ENCODE measurements at regions not wholly inside any gene's neighbourhood (a gene's known extent, or its start where the extent isn't known, plus 50 kb on each side); places are given as distances from the start of the nearest gene placed in this dataset.

GRCh38 chr9:22528485-22528884, 81.9 kb downstream of the DMRTA1 start:
- Histone ChIP-seq H3K27ac (no peak overlapping the region), H3K27me3 (replicated peaks; ENCODE audit: insufficient read depth) (no peaks in the 10 kb centered on the region), H3K4me3 (no peak overlapping the region), H3K9me3 (no peaks in the 10 kb centered on the region), H3K36me3 (no peaks in the 10 kb centered on the region), H3K4me1 (replicated peaks) (no peaks in the 10 kb centered on the region)
- TF ChIP-seq POLR2AphosphoS5 (IDR thresholded peaks at IDR 0.05) (no peak), POLR2A (IDR thresholded peaks at IDR 0.05) (no peak)
- TF ChIP-seq, protein P1, sequence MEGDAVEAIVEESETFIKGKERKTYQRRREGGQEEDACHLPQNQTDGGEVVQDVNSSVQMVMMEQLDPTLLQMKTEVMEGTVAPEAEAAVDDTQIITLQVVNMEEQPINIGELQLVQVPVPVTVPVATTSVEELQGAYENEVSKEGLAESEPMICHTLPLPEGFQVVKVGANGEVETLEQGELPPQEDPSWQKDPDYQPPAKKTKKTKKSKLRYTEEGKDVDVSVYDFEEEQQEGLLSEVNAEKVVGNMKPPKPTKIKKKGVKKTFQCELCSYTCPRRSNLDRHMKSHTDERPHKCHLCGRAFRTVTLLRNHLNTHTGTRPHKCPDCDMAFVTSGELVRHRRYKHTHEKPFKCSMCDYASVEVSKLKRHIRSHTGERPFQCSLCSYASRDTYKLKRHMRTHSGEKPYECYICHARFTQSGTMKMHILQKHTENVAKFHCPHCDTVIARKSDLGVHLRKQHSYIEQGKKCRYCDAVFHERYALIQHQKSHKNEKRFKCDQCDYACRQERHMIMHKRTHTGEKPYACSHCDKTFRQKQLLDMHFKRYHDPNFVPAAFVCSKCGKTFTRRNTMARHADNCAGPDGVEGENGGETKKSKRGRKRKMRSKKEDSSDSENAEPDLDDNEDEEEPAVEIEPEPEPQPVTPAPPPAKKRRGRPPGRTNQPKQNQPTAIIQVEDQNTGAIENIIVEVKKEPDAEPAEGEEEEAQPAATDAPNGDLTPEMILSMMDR (IDR thresholded peaks at IDR 0.05) = peak in 1 of 4 experiments; percentile 27
- DNase-seq (ENCODE audit: low spot score) = no peak
- 61% methylated on average over 2 of the region's 2 CpGs for WGBS
- intact Hi-C loops (cut with DNase I) = no loop called here

- DNase-seq (ENCODE audit: low spot score) = no peak
- no peak for TF ChIP-seq POLR2A (IDR thresholded peaks at IDR 0.05)
- TF ChIP-seq POLR2AphosphoS5 (IDR thresholded peaks at IDR 0.05) = no peak
- TF ChIP-seq, protein P1 (IDR thresholded peaks at IDR 0.05) = no peak
- WGBS = 46% methylated on average over 6 of the region's 6 CpGs
- H3K4me3 ChIP-seq = no peak overlapping the region
- H3K27ac ChIP-seq = no peak overlapping the region
- H3K4me1 ChIP-seq (replicated peaks) = no peaks in the 10 kb centered on the region
- intact Hi-C loops (cut with DNase I) = no loop called here
- H3K27me3 ChIP-seq (replicated peaks; ENCODE audit: insufficient read depth) = no peaks in the 10 kb centered on the region
- H3K9me3 ChIP-seq = no peaks in the 10 kb centered on the region
- no peaks in the 10 kb centered on the region for H3K36me3 ChIP-seq
Observed at GRCh38 chr9:22529426-22530199, 83.0 kb downstream of the DMRTA1 start.

- Histone ChIP-seq H3K4me1 (replicated peaks) (no peaks in the 10 kb centered on the region), H3K27ac (no peak overlapping the region), H3K9me3 (no peaks in the 10 kb centered on the region), H3K27me3 (replicated peaks; ENCODE audit: insufficient read depth) (no peaks in the 10 kb centered on the region), H3K36me3 (no peaks in the 10 kb centered on the region), H3K4me3 (no peak overlapping the region)
- TF ChIP-seq, protein P1 (IDR thresholded peaks at IDR 0.05) = no peak
- TF ChIP-seq POLR2AphosphoS5 (IDR thresholded peaks at IDR 0.05) (no peak), POLR2A (IDR thresholded peaks at IDR 0.05) (no peak)
- intact Hi-C loops (cut with DNase I) = no loop called here
- DNase-seq (ENCODE audit: low spot score) = no peak
Observed at GRCh38 chr9:22535780-22536179, 89.2 kb downstream of the DMRTA1 start.

- Histone ChIP-seq H3K4me3 (no peak overlapping the region), H3K9me3 (no peaks in the 10 kb centered on the region), H3K27ac (no peak overlapping the region), H3K27me3 (replicated peaks; ENCODE audit: insufficient read depth) (no peaks in the 10 kb centered on the region), H3K36me3 (no peaks in the 10 kb centered on the region), H3K4me1 (replicated peaks) (no peaks in the 10 kb centered on the region)
- DNase-seq (ENCODE audit: low spot score) = no peak
- 44% methylated on average over 5 of the region's 5 CpGs for WGBS
- TF ChIP-seq, protein P1 (IDR thresholded peaks at IDR 0.05) = no peak
- TF ChIP-seq POLR2A (IDR thresholded peaks at IDR 0.05) (no peak), POLR2AphosphoS5 (IDR thresholded peaks at IDR 0.05) (no peak)
- intact Hi-C loops (cut with DNase I) = no loop called here
Observed at GRCh38 chr9:22537721-22538120, 91.1 kb downstream of the DMRTA1 start.

GRCh38 chr9:22548625-22549024, 102.0 kb downstream of the DMRTA1 start:
- intact Hi-C loops (cut with DNase I) = no loop called here
- no peaks in the 10 kb centered on the region for H3K9me3 ChIP-seq
- no peaks in the 10 kb centered on the region for H3K4me1 ChIP-seq (replicated peaks)
- TF ChIP-seq, protein P1 (IDR thresholded peaks at IDR 0.05) = no peak
- TF ChIP-seq POLR2AphosphoS5 (IDR thresholded peaks at IDR 0.05) (no peak), POLR2A (IDR thresholded peaks at IDR 0.05) (no peak)
- no peaks in the 10 kb centered on the region for H3K27me3 ChIP-seq (replicated peaks; ENCODE audit: insufficient read depth)
- no peak overlapping the region for H3K4me3 ChIP-seq
- H3K36me3 ChIP-seq = no peaks in the 10 kb centered on the region
- DNase-seq (ENCODE audit: low spot score) = no peak
- no peak overlapping the region for H3K27ac ChIP-seq
- WGBS = 94% methylated on average over 2 of the region's 2 CpGs

All from prostate gland (tissue), 2 donors.